ENCODE measurements at regions not wholly inside any gene's neighbourhood (a gene's known extent, or its start where the extent isn't known, plus 50 kb on each side); places are given as distances from the start of the nearest gene placed in this dataset.

GRCh38 chr9:100730086-100730485, 152.2 kb downstream of the CAVIN4 start:
- no peak for TF ChIP-seq POLR2AphosphoS5 (IDR thresholded peaks at IDR 0.05; ENCODE audit: low read depth, low read length)
- no peak for TF ChIP-seq TAF1 (IDR thresholded peaks at IDR 0.05; ENCODE audit: borderline replicate concordance, insufficient read depth, low read length)
- TF ChIP-seq REST (IDR thresholded peaks at IDR 0.05; ENCODE audit: insufficient read depth in 1 of 2, low read depth in 2 of 2, low read length in 2 of 2), result no peak
- TF ChIP-seq SIN3A (IDR thresholded peaks at IDR 0.05; ENCODE audit: borderline replicate concordance, insufficient read depth, low read length), result no peak
- TF ChIP-seq FOXP2 (optimal IDR thresholded peaks at IDR 0.05; ENCODE audit: borderline replicate concordance, extremely low read depth, extremely low read length, insufficient read depth), result no peak
